A172 (cell line): ENCODE measurements at regions not wholly inside any gene's neighbourhood (a gene's known extent, or its start where the extent isn't known, plus 50 kb on each side); places are given as distances from the start of the nearest gene placed in this dataset.

ENCODE experiments used
- DNase-seq: peaks from one replicate; pipeline ENCODE4 v3.0.0-alpha.2; 2015; ENCODE audit warnings: low spot score

DNA sequence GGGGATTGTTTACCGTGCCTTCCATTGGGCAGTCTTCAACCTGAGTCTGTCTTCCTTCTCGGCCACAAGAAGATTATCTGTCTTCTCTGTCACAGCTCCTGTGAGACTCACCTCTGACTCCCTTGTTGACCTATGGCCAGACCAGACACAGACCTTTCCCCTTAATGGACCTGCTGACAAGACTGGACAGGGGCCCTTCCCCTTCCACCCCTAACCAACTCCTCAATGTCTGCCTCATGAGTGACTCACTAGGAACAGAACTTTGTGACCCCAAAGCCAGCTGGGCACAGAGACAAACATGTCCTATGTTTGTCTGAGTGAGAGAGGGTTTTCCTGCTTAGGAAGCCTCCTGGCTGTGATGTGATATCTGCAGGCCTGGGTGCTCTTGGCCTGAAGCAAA lies 405.0 kb downstream of the BRD1 start:
- DNase-seq = no peak

DNA sequence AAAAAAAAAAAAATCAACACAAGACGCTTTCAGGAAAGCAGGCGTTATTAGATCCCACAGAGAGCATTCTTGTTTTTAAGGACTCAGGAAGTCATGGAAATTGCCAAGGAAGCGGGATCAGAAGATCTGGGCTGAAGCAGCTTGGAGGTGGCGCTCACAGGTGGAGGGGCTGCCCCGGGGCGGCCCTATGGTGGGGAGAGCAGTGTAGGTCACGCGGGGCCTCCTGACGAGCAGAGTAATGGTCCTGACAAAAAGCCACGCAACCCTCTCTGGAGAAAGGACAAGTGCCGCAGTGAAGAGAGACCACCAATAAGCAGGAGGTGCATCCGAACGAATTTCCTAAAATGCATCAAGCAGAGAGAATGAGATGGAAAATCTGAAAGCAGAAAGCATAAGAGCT lies 407.0 kb downstream of the BRD1 start:
- no peak for DNase-seq

DNA sequence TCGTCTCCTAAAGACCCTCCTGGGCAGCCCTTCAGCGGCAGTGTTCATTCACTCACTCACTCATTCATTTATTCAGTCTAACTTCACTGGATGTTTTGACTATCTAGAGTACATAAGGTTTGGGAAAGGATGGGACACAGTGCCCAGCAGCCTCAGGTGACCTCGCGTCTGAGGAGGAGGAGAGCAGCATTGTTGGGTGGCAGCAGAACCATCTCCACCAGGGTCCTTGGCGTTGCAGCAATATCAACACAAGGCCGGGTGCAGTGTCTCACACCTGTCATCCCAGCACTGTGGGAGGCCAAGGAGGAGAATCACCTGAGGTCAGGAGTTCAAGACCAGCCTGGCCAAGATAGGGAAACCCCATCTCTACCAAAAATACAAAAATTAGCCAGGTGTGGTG lies 408.0 kb downstream of the BRD1 start:
- no peak for DNase-seq

DNA sequence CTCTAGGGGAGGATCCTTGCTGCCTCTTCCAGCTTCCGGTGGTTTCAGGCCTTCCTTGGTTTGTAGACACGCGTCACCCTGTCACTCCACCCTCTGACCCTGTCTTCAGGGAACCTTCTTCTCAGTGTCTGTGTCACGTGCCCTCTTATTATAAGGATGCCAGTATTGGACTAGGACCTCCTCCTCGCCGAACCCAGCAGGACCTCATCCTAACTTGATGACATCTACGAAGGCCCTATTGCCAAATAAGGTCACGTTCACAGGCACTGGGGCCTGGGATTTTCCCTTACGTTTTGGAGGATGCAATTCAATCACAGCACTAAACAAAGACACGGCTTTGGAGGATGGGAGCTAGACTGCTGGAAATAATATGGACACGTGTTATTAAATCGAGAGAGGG lies 408.7 kb downstream of the BRD1 start:
- DNase-seq = no peak

DNA sequence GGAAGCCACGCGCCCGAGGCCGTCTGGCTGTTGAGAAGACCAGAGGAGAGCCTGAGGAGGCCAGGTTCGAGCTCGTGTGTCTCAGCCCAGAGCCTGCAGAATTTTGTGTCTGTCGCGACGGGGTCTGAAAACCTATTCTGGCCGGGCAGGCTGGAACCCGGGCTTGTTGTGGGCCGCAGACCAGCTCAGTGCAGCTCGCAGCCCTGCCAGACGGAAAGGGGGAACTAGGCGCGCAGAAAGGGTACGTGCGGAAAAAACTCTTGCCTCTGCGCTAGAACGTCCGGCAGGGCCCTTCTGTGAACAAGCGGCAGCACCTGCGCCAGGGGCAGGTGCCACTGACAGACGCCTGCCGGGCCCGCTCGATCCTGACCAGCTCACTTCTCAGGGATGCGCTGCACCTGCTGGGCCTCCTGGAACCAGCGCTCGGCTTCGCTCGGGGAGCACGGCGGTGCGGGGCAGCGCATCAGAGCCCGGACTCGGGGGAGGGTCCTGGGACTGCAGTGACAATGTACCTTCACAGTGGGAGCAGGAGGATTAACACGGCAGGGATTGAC lies 409.3 kb downstream of the BRD1 start:
- no peak for DNase-seq

DNA sequence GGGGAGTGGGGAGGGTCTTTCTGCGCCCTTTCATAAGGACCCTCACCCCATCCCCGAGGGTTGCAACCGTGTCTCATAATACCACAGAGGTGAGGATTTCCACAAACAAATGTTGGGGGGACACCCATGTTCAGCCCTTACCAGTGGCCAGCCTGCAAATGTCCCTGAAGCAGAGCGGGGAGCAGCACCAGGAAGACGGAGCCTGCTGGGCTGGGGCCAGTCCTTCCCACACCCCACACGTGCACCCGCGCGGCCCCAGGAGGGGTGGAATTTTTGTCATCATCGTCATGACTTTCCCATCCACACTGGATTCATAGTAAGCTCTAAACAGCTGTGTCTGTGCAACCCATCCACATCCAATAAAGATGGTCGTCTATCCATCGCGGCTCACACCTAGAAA lies 409.8 kb downstream of the BRD1 start:
- DNase-seq = no peak

DNA sequence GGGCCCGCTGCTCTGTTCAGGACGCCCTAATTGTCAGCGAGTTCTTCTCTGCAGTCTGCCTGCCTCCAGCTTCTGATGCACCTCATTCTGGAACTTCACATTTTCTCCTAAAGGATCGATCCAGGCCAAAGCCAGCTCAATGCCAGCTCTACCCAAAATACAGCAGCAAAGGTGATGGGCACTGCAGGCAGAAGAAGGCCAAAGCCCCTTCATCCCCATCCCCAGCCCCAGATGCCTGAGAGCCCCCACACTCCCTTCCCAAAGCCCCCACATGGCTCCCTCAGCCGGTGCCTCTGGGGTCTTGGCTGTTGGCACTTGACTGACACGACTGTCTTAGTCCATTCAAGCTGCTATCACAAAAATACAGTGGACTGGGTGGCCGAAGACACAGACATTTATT lies 410.3 kb downstream of the BRD1 start:
- DNase-seq = no peak

DNA sequence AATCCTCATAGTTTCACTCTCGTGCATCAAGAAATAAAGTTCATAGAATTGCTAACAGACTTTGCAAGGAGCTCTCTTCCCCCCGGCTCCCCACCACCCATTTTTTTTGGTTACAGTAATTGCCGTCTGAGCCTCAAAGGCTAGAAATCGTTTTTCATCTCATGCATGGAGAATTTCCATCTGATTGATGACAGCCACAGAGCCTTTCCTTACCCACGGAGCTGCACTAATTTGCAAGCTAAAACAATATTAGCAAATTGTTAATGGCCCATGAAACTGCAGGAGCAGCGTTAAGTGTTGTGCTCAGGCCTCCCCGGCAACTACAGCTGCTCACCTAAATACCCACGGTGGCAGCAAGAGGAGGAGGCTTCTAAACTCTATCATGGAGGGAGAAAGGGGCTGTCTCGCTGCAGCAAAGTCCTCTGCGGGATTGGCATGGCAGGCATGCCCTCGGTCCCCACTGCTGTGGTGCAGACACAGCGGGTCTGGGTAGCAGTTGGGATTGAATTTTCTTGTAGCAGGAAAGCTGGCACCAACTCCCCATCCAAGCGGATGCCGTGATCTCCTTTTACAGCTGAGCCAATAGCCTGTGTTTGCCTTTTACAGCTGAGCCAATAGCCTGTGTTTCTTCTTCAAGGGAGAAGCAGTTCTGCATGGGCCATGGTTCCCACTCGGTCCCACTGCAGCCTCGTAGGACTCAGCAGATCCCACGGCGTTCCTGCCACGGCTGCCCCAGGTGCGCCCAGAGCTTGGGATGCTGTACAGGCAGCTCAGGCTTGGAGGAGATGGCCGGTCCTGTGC lies 412.3 kb downstream of the BRD1 start:
- DNase-seq = no peak

DNA sequence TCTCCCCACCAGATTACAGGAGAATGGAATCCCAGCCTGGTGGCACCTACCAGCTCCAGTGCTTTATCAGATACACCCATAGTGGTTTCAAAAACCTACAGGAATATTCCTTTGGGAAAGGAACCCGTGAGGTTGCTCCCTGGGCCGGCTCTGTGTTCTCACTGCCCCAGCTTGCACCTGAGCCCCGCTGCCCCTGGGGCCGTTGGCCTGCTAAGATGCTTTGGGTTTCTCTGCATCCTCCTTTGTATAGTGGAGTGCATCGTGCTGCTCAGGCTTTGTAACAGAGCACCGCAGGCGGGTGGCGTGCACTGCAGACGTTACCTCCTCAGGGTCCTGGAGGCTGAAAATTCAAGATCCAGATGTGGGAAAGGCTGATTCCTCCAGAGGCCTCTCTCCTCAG lies 414.1 kb downstream of the BRD1 start:
- DNase-seq = no peak

DNA sequence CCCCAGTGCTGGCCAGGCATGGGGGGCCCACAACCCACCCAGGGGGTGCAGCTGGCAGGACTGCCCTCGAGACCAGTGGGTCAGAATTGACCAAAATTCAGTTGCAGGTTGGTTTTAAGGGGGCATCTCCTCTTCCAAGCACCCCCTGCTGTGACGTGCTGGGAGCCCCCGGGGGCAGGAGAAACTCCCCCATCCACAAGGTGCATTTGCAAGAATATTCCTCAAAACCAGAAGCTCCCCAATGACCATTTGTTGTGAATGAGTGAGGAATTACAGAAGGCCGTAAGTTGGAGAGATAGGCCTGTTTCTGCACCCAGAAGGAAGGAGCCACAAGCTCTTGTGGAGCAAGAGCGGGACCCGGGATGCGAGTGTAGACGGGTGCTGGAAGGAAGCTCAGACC lies 414.5 kb downstream of the BRD1 start:
- no peak for DNase-seq

DNA sequence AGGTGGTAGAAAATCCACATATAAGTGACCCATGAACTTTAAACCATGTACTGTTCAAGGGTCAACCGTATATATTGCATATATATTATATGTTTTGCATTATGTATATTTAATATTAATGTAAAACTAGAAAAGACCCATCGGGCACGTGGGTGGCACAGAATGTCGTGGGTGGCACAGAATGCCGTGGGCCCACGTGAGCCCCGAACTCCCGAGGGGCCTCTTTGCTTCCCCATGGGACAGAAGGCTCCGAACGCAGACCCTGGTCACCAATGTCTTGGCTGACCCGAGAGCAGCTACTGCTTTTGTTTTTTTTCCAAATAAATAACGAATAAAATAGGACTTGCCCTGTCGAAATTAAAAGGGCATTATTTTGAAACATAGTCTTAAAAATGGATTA lies 415.4 kb downstream of the BRD1 start:
- no peak for DNase-seq

DNA sequence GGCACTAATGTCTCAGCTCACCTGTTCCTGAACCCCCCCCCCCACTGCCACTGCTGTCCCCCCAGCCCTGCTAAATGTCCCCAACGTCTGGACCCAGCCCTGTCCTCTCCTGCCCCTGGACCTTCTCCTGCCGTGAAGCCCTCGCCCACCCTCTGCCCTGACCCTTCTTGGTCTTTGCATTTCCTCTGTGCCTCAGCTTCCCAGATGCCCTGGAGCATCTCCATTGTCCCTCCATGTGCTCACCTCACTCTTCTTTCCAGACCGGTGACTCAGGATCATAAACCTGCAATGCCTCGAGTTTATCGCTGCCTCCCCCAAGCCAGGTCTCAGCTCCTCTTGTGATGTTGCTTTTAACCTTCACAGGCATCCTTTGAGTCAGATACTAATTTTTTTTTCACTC lies 416.4 kb downstream of the BRD1 start:
- DNase-seq = no peak

DNA sequence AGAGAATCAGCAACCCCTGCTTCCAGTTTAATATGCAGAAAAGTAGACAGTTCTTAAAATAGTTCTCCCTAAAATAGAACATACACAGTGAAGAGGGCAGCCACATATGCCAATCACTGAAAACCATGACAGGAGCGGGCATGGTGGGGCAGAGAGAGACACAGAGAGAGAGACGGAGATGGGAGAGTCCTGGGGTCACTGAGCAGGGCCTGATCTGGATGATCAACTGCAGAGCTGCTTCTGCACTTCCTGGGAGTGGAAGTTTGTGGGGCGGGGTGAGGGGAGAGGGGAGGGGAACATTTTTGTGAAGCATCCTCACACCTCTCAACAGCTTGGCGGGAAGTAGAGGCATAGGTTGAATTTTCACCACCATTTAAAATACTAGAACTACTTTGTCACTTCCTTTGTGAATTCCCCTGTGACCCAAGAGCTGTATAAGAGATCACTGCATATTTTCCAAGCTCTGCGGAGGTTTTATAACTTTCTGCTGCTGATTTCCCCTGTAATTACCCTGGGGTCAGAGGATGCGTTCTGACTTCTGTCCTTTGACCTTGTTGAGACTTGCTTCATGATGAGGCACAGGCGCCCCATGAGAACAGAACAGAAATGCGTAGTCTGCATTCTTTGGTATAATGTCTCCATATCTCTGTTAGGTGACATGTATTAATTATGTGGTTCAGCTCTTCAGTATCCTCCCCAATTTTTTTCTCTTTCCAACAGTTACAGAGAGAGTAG lies 419.4 kb downstream of the BRD1 start:
- DNase-seq = no peak

DNA sequence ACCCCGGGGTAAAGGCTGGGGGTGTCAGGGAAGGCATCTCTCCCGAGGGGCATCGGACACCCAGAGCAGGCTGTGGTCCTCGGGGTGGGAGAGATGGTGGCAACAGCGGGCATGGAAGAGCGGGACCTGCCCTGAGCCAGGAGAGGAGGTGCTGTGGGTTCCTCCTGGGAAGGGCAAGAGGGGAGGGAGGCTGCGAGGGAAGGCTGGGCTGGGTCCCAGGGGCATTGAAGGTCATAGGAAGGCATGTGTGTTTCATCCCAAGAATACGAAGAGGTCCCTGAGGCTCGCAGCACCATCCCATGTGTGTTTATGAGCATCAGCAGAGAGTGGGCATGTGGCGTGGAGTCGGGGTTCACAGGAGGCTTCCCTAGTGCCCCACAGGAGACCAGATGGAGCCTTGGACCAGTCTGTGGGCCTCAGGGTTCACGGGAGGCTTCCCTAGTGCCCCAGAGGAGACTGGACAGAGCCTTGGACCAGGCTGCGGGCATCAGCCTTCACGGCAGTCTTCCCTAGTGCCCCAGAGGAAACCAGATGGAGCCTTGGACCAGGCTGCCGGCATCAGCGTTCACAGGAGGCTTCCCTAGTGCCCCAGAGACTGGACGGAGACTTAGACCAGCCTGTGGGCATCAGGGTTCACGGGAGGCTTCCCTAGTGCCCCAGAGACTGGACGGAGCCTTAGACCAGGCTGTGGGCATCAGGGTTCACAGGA lies 420.6 kb downstream of the BRD1 start:
- no peak for DNase-seq

DNA sequence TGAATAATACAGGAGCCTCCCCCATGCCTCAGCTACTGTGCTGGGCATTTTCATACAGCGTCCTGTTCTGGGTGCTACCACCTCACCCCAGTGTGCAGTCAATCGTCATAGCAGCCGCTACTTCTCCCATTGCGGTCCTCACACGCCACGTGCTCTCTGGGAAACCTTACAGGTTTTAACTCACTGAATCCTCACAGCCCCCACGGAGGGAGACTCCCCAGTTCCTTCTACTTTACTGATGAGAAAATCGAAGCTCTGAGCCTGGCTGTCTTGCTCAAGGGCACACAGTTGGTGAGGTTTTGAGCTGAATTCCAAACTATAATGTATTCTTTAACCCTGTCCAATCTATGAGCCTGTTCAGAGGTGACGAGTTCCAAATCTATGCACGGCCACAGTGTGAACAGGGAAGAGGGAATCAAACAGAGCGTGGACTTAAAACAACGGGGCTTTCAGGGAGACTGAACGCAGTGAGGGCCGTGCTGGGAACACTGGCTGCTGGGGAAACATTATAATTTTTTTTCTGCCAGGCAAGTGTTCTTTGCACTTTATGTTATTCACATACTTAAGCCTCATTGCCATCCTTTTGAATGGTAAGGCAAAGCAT lies 421.5 kb downstream of the BRD1 start:
- no peak for DNase-seq

DNA sequence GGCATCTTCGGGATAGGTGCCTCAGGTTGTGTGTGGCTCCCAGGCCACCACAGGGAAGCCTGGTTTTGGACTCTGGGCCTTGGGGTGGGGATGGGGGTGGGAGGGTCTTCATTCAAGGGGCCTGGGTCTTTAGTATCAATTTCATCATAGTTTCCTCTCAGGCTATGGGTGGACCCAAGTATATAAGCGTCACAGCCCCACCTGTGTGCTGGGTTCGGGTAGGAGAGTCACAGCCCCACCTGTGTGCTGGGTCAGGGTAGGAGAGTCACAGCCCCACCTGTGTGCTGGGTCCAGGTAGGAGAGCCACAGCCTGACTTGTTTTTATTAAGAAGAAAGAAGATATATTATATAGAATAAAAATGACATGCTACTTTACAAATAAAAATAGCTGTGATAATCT lies 422.1 kb downstream of the BRD1 start:
- no peak for DNase-seq

DNA sequence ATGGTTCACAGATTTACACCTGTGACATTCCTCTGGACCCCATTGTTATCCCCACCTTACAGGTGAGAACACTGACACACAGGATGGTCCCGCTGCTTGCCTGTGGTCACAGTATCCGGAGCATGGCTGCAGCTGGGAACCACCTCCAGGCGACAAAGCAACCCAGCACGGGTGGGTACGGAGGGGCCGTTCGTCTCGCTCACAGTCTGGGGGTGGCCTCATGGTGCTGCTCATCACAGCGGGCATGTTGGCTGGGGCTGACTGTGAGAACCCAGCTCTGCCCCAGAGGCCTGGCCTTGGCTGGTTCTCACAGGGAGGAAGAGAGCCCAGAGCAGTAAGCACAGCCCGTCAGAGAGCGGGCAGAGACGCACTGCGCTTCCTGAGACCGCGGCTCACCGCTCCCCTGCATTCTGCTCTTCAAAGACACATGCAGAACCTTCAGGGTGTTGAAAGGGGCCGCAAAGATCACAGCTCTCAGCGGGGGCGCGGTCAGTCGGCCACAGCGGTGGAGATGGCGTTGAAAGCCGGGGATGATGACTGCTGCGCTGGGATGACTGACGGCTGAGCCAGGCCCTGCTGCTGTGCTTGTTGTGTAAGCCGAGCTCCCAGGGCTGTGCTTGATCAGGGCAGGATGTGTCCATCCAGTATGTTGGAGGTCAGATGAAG lies 423.0 kb downstream of the BRD1 start:
- DNase-seq = no peak

DNA sequence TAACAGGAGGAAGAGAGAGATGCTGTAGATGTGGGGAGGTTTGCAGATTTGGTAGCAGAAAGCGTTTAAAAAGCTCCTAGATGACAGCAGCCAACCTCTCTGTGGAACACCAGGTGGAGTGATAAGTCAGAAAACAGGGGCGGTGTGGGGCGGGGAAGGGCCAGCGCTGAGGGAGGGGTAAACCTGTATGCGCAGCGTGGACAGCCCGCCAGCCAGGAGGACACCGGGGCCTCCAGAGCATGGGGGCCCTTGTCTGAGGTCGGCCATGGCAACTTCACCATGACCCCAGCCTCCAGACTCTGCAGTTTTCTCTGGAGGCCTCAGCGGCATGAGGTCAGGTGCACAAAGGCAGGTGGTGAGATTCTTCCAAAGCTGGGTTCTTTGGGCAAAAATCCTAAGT lies 423.7 kb downstream of the BRD1 start:
- no peak for DNase-seq

DNA sequence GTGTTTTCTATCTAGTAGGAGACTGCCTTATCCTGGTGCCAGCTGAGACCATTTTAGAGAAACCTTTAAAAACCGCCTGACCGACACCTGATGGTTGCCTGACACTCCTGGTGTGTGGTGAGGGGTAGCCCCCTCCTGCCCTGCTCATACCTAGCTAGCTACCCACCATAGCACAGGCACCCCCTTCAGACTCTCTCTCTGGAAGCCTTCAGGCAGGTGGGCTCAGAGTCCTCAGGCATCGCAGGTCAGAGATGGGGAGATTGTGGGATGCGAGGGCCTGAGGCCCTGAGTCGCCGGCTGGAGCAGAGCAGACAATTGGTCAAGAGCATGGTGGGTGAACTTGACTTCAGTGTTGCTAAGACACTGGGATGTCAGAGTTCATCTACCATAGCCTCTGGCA lies 424.6 kb downstream of the BRD1 start:
- DNase-seq = no peak

DNA sequence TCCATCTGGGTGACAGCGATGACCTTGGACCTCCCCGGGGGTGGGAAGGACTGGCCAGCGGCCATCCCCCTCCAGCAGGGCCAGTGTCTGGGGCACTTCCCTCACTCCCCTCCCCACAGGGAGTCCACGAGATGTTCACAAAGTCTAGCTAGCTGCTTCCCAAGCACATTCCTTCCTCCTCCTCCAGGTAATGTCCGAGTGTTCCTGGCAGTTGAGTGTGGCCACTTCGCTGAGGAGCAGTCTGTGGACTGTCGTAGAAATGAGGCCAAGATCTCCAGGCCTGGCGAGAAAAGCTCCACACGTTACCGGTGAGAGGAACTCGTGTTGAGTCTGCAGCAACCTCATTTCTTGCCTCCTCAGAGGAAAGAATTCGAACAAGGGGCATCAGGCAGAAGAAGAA lies 425.5 kb downstream of the BRD1 start:
- DNase-seq = no peak

DNA sequence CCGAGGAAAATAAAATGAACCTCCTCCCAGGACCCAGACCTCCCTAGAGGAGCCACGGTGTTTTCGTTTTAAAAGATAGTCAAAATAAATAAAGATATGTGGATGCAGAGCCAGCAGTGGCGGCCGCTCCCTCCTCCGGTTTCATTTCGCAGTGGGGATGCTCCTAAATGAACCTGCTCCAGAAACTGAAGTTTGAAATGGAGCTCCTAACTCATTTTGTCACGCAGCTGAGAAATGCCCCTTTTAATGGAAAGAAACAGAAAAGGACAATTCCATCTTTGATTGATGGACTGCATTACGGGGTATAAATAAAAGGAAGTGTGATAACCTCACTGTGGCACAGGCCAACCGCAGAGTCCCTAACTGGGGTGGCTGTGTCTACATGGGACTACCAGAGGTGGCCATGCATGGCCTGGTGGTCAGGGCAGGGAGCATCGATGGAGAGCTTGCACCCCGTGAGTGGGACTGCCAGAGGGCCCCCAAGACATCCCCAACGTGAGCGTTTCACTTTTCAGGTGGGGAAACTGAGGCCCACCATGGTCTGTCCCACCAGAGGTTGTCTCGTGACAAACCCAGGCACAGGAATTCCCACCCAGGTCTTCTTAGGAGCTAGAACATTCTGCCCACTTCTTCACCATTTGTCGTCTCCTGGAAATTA lies 426.6 kb downstream of the BRD1 start:
- no peak for DNase-seq
